ENCODE measurements at regions not wholly inside any gene's neighbourhood (a gene's known extent, or its start where the extent isn't known, plus 50 kb on each side); places are given as distances from the start of the nearest gene placed in this dataset.

DNA sequence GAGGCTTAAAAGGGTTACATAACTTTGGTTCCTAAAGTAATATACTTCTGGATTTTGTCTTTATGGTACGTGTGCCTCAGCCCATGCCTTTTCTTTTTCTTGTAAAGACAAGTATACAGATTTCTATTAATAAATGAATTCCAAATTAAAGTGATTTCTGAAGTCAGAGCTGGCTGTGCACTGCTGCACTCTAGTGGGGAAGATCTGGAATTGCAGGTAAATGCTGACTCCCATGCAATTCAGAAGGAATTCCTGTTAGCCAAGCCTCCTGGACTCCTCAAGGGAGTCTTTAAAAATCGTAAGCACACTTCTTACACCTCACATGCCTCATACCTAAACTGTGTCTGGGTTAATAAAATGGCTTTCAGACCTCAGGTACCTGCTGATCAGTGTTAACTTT, 118.4 kb upstream of the SLC7A1 start:
- ATAC-seq: no peak
- no peak for DNase-seq (ENCODE audit: low spot score)

DNA sequence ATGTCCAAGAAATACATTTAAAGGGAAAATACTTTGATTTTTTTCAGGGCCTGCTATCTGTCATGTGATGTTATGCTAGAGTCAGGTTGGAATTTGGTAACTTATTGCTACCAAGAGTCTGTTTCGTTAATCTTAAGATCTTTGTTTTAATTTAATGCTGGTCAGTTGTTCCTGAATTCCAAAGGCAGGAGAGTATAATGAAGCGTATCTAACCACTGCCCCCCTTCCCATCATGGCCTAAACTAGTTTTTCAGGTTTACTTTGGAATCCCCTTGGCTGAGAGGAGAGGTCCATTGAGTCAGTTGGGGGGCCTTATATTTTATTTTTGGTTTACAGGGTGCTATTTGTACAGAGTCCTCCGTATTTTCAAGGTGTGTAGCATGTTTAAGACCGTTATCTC, 116.3 kb upstream of the SLC7A1 start:
- DNase-seq (ENCODE audit: low spot score) (no peak), ATAC-seq (no peak)

- DNase-seq (ENCODE audit: low spot score) (no peak), ATAC-seq (no peak)
Observed at GRCh38 chr13:29710511-29710910, 115.0 kb upstream of the SLC7A1 start.

DNA sequence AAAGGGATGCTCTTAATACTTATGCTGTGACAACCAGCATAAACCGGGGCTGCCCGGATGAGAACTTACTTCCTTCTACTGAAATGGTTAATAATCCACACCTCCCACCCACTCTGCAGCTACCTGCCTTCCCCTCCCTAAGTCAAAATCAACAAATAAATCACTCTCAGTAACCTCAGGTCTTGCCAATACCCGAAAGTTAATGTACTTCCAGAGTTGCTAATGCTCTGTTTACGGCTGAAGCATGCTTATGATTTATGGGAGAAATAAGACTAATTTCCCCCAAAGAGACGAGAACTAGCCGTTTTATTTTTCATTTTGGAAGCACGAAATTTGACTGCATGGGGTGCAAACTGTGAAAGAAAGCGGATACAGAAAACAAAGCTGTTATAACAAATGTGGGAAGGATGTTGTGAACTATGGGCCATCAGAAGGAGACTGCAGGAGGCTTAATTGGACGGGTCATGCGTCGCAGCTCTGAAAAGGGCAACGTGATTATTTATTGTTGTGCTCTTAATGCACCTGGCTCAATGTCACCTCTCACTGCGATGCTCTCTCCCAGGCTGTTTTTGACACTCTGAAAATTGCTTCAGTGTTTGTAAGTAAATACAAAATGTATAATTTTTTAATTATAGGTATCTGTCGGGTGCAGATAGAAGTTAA, 114.0 kb upstream of the SLC7A1 start:
- no peak for DNase-seq (ENCODE audit: low spot score)
- ATAC-seq: no peak

DNA sequence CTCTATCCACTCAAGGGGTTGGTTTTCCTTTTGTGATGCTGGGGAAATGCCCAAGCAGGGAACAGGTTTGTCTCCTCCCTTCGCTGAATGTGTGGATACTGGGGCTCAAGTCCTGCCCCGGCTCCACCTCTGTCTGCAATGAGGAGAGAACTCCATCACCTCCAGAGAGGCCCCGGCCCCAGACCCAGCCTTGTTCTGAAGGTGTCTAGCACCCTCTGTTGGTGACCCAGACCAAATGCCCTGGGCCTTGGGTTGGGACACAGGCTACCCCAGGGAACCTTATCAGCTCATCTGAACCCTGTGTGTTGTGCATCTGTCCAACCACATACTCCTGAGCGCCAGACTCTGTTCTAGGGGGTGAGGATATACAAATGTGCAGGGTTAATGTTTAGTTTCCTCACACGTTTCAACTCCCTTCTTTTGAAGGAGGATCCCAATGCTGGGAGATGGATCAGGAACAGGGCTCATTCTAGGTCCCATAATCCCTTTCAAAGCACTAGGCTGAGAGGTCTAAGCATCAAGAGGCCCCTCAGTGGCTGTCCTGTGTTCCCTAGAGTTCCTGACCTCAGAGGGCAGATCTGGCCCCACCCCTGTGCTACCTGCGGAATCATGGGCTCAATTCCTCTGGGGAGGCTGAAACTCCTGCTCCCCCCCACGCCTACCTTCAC, 112.5 kb upstream of the SLC7A1 start:
- peak; percentile 72 for ATAC-seq

DNA sequence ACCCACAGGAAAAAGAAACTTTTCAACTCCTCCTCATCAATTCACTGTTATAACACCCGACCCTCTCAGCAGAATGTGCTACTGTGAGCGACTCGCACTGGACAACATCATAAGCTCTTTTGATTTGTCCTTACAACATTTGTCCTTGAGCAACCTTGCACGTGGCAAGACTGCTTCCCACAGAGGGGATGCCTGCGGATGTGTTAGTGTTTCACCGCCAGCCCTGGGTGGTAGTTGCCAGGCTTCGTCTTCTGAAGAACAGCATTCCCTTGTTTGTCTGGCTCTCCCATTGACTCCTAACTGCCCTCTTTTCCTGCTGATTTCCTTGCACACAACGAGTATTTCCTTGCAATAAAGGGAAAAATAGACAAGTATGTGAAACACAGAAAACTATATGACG, 111.4 kb upstream of the SLC7A1 start:
- DNase-seq (ENCODE audit: low spot score): no peak
- peak; percentile 13 for ATAC-seq

More for the DNA sequence above, 112.5 kb upstream of the SLC7A1 start:
- DNase-seq (ENCODE audit: low spot score): no peak

GRCh38 chr13:29704648-29705047, 109.2 kb upstream of the SLC7A1 start:
- DNase-seq (ENCODE audit: low spot score): no peak

GRCh38 chr13:29703421-29703820, 107.9 kb upstream of the SLC7A1 start:
- DNase-seq (ENCODE audit: low spot score): no peak
- ATAC-seq: no peak

More at GRCh38 chr13:29704648-29705047, 109.2 kb upstream of the SLC7A1 start:
- no peak for ATAC-seq

DNA sequence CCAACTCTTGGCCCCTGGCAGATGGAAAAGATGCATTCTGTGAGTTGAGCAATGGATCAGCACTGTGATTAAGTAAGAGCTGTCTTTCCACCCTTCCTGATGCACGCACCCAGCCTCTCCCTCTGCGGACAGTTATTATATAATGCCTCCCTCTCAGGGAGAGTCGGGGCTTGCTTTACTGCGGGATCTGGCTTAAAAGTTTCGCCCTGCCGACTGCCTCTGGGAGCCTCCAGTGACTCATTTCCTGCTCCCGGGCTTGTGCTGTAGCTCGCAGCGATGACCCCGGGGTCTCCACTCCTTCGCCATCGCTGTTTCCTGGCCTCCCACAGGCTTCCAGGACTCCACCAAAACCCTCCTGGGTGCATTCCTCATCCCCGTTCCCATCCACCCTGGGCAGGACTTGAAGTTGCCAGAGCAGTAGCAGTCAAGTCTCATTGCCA, 107.4 kb upstream of the SLC7A1 start:
- peak; percentile 52 for ATAC-seq
- DNase-seq (ENCODE audit: low spot score): no peak

DNA sequence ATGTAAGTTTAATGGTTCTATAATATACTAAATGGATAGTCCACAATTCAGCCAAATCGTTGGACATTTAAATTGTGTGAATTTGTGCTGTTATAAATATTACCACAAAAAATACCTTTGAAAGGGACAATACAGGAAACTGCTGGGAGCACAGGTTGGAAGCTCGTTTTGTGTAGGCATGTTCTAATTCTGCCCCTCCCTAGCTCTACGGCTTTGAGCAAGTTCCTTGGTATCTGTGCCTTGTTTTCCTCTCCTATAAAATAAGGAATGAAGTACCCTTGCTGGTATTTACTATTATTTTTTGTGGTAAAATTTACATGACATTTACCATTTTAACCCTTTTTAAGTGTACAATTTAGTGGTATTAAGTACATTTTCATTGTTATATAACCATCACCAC, 102.6 kb upstream of the SLC7A1 start:
- no peak for ATAC-seq

DNA sequence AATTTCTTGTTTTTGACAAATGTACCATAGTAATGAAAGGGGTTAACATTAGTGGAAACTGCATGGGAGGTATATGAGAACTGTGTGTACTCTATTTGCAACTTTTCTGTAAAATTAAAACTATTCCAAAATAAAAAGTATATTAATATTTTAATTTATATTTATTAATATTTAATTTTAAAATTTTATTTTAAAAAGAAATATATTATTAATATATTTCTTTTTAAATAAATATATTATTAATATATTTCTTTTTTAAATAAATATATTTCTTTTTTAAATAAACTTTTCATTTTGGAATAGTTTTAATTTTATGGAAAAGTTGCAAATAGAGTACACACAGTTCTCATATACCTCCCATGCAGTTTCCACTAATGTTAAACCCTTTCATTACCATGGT, 101.1 kb upstream of the SLC7A1 start:
- DNase-seq (ENCODE audit: low spot score) (no peak), ATAC-seq (no peak)

More for the DNA sequence above, 102.6 kb upstream of the SLC7A1 start:
- no peak for DNase-seq (ENCODE audit: low spot score)

GRCh38 chr13:29693275-29693945, 97.9 kb upstream of the SLC7A1 start:
- DNase-seq (ENCODE audit: low spot score): no peak
- peak; percentile 45 for ATAC-seq

- no peak for DNase-seq (ENCODE audit: low spot score)
- ATAC-seq: peak; percentile 66
Observed at GRCh38 chr13:29689548-29689947, 94.1 kb upstream of the SLC7A1 start.

DNA sequence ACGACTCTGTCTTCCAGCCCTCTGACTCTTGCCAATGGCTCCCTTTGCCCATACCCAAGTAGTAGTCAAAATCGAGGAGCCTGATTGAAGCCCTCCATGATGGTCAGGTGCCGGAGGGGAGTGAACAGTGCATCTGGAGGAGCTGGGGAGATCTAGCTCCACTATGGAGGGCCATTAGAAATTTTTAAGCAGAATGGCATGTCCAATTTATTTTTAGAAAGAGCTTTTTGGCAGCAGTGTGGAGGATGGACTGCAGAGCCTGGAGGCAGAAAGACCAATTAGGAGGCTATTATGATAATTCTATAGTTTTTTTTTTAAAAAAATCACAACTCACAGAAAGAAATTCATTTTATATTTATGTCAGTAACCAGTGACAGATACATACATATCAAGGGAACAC, 92.7 kb upstream of the SLC7A1 start:
- ATAC-seq (no peak), DNase-seq (ENCODE audit: low spot score) (no peak)

- DNase-seq (ENCODE audit: low spot score) (no peak), ATAC-seq (no peak)
Observed at GRCh38 chr13:29684441-29684840, 89.0 kb upstream of the SLC7A1 start.

DNA sequence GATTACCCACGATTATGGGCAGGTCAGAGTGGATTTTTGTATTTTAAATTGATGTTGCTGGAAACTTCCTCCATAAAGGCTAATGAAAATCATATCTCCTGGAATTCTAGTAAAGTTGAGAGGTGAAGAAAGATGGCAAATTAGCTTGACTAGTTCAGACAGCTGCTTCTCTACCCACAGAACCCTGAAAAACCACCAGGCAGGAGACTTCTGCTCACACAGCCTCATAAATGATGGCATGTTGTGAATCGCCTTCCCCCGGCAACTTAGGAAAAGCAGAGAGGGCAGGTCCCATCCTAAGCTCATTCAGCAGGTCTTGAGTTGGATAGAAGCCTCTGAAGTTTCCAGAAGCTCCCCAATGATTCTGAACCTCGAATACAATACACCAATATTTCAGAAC, 87.6 kb upstream of the SLC7A1 start:
- ATAC-seq (no peak), DNase-seq (ENCODE audit: low spot score) (no peak)

GRCh38 chr13:29681864-29682263, 86.4 kb upstream of the SLC7A1 start:
- no peak for DNase-seq (ENCODE audit: low spot score)
- ATAC-seq: no peak

- ATAC-seq (peak; percentile 81), DNase-seq (ENCODE audit: low spot score) (no peak)
Observed at GRCh38 chr13:29679396-29680053, 84.0 kb upstream of the SLC7A1 start.

- ATAC-seq (no peak), DNase-seq (ENCODE audit: low spot score) (no peak)
Observed at GRCh38 chr13:29677627-29678026, 82.1 kb upstream of the SLC7A1 start.

- ATAC-seq (peak; percentile 35), DNase-seq (ENCODE audit: low spot score) (no peak)
Observed at GRCh38 chr13:29676941-29677452, 81.5 kb upstream of the SLC7A1 start.

DNA sequence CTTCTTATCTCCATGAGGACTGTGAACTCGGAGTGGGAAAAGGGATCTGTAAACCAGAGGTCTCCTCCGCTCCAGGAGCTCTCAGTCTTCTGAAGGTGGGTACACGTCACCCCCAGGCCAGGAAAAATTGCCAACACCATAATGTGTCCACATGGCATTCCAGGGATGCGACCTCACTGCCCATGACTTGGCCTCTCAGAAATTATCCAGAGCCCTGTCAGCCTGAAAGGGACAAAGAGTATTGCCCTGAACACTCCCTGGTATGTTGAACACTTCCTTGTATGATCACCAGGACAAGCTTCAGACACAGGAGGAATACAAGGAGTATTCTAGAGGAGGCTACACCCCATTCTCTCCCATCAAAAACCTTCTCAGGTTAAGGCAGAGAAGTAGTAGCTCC, 81.0 kb upstream of the SLC7A1 start:
- ATAC-seq: no peak

More for the DNA sequence above, 81.0 kb upstream of the SLC7A1 start:
- no peak for DNase-seq (ENCODE audit: low spot score)
